GM19463 (cell line): ENCODE measurements at regions not wholly inside any gene's neighbourhood (a gene's known extent, or its start where the extent isn't known, plus 50 kb on each side); places are given as distances from the start of the nearest gene placed in this dataset.

Experiments
- ATAC-seq: cut with Tn5 transposase; IDR thresholded peaks from one replicate; pipeline ENCODE4 v1.9.1; 2021; ENCODE audit warnings: mild to moderate bottlenecking, moderate library complexity; ENCODE audit not compliant: unreplicated experiment

DNA sequence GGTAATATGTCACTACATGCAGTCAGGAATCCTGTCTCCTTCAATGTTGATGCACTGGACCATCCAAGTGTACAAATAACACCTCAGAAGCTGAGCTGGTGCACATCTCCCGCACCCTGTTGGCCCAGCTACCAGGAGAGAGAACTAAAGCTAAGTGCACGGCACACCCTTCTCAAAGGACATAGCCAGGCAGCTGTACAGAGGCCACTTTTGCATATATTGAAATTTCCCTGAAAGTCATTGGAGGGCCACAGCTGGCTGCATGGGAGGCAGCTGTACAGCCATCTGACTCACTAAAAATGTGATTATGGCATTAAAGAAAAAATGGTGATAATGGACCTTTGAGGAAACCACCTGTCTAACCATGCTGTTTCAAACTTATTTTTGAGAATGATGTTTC, 441.7 kb downstream of the CBLN2 start:
- no peak for ATAC-seq

DNA sequence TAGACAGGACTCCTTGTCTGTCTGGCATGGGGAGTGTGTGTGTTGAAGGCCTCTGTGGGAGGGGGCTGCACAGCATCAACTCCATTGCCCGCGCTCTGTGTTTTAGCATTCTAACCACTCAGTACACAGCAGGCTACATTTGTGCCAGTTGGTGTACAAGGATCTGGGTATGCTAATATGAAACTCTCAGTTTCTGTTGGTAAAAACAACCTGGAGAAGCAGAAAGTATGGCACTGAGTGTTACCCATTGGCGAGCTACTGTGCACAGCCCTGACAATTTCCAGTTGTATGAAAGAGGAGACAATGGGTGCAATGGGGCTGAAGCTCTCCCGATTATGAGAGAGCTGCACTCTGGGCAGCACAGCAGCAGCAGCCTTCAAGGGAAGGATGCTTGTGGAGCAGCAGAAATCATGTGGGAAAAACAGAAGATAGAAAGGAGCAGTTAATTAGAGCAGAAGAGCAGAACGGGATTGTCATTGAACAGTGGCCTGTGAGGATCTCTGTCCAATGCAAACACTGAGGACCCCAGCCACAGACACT, 443.6 kb downstream of the CBLN2 start:
- no peak for ATAC-seq

DNA sequence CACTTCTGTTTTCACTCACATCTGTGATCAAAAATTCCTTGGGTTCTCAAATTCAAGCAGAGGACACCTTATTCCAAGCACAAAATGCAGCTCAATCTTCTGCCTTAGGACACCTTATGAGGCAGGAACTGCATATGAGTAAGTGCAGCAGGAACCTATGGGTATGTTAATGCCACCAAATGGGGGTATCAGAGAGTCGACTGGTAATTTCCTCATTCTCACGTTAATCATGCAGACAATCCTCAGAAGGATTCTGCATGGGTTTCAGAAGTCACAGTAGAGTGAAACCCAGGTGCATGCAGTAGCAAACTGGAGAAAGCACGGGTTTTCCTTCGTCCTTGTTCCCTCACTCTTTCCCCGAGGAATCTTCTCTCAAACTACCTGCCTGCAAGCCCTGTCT, 452.8 kb downstream of the CBLN2 start:
- no peak for ATAC-seq

DNA sequence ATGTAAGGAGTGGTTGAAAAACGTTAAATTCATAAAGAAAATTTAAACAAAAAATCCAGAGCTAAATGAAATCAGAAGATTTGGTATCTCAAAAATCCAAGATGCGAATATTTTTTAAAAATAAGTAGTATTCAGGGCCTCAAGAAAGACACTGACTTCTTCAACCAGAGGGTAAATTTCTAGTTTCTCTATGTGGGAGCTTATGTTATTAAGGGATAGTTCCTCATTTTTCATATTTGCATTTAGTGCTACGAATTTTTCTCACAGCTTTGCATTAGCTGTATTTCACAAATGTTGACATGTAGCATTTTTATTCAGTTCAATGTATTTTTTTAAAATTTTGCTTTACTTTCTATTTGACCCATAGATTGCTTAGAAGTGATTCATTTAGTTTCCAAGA, 454.7 kb downstream of the CBLN2 start:
- no peak for ATAC-seq

DNA sequence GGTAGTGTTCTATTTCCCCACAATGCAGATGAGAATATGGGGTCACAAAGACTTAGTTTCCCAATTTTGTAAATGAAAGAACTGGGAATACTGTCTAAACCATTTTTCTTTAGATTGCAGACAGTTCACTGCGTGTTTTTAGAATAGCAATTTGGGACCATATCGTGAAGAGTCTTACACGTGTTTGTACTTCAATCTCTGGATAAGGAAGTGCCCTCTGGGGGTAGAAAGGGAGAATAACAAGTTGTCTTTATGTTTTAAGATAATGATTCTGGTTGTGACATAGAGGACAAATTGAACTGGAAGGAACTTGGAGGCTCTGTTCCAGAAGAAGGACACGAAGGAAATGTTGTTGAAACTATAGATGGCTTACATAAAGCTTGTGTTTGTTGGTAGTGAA, 457.7 kb downstream of the CBLN2 start:
- no peak for ATAC-seq

DNA sequence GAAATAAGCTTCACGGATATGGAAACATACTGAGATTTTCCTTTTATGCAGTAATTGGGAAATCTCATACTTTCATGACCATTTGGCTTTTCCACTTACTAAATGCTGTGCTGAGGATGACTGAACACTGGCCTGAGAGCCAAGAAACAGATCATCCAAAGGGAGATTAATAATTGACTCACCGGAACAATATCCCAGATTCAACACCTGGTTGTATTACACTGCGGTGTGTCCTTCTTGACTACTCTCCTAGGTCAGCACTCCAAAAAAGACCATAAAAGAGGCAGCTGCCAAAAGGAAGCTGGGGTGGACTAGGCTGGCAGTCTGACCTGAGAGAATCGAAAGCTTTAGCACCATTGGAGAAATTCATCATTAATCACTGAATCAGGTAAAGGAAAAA, 469.1 kb downstream of the CBLN2 start:
- no peak for ATAC-seq

DNA sequence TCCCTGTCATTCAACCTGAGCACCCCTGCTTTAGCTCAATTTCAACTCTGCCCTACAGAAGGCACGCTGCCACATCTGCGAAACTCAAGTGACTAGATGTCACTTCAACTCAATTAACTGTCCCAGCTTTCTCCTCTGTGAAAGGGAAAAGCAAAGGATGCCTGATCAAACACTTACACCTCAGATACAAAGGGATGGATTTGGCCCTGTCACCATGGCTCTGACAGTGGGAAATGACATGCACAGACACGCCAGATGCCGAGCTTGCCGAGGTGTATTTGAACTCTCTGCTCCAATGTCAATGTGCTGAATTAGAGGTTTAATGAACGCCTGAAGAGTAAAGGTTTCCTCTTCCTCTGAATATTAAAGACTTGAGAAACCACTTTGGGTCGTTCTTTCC, 481.1 kb downstream of the CBLN2 start:
- ATAC-seq = no peak

DNA sequence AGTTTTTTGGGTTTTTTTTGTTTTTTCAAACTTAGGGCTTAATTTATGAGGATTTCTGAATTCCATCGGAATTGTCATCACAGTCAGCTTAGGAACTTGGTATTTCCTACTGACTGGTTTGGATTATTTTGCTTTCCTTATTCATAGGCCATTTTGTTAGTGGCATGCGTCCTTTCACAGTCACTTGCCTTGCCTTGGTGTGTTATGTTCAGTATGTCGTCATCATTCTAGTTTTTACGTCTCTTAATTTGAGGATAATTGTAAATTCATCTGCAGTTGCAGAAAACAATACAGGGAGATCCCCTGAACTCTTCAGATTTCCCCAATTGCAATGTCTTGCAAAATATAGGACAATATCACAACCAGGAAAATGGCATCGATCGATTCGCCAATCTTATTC, 485.3 kb downstream of the CBLN2 start:
- ATAC-seq = no peak

DNA sequence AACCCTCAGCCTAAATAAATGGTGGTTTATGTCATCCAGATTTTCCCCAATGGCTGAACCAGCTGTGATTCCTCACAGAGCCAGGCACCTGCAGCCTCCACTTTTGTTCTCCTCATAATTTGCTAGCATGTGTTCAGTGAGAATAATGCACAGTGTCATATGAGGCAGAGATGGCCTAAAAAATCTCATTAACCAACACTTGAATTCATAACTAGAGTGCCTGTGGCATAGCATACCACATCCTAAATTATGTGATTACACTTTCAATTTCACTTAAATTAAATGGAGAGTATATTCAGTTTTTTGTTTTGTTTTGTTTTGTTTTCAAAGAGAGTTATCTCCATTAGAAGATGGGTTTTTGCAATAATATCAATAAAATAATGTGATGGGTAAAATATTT, 488.0 kb downstream of the CBLN2 start:
- no peak for ATAC-seq

DNA sequence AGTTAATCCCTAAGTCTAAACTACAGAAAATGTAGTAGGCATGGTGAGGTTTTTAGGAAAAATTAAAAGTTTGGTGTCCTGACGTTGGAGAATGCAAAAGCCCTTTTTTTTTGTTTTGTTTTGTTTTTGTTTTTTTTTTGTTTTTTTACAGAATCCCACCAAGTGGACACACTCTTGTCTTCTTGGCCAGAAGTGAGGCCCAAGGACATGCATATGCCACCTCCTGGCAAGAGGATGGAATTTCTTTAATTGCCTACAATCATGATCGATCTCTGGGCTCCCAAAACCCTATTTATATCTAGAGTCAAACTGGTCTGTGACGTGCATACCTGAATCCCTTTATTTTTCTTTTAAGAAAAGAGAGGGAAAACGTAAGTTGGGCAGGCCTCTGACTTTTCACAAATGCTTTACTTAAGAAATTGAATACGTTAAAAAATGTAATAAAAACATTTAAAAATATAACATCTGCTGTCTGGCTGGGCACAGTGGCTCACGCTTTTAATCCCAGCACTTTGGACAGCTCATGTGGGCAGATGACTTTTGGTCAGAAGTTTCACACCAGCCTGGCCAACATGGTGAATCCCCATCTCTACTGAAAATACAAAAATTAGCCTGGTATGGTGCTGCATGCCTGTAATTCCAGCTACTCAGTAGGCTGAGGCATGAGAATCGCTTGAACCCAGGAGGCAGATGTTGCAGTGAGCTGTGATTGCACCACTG, 502.7 kb downstream of the CBLN2 start:
- no peak for ATAC-seq

DNA sequence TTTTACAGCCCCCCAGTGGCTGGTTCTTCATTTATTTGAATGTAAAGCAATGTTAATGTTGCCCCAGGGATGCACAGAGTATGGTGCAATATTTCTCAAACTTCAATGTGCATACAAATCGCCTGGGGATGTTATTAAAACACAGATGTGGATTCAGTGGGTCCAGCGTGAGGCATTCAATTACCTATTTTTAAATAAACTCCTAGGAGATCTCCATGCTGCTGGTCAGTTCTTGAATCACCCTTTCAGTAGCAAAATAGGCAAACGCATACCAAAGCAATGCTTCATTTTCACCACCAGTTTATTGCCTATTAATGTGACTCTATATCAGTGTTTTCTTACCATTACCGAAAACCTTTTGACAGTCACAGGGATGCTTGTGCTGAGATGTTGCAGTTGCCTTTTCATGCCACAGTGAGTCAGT, 530.7 kb downstream of the CBLN2 start:
- ATAC-seq = no peak

DNA sequence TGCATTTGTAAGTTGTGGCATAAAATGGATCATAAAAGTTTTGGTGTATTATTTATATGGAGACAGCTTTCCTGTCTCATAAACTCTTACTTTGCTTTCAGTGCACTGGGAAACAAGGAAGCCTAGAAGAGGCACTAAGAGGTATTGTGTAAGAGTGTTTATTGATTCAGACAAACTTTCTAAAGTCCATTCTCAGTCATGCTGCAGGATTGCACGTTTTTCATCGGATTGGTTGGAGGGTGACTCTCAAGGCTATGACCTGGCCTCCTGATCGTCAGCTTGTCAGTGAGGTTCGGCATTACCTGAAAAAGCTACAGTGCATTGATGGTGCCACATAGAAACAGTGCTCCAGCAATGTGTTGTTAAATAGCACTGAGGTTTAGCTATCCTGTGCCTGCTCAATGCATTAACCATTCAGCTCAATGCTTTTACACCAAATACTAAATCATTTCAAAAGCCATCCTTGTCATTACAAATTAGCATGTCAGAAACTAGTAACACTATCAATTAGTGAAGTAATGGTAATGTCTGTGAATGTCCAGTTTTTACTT, 545.5 kb downstream of the CBLN2 start:
- no peak for ATAC-seq

DNA sequence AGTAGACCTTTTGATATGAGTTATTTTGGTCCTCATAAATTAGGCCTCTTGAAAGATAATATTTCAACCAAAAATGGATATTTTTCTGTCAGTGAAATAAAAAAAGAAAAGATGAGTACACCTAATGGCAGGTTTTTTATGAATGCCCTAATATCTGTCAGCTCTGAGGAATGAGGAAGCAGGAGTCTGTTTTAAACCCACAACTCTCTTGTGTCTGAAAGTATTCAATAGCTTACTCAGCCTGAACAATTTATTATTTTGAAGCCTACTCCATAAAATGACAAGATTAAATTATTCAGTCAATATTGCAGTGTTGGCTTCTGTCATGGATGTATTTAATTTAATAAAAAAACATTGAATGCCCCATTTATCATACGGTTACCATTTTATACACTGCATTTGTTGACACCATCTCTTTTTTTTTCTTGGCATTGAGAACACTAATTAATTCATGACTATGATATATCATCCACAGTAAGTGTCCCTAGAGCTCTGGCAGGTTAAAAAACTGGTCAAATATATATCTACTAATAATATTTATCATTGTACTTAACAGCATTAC, 548.2 kb downstream of the CBLN2 start:
- no peak for ATAC-seq

DNA sequence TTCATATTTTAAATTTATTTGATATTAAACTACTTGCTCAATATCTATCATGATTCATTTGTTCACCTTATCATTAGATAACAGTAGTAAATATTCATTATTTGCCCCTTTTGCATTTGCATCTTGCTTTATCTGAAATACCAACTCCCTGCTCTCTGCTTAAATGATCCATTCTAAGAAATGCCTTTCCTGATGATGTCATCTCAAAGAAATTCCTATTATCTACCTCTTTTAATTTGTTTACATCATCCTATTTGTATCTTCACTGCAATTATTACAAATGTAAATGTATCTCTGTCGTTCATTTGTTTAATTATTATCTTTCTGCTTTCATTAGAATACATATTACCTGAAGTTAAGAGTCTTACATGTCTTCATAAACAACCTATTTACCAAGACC, 549.9 kb downstream of the CBLN2 start:
- no peak for ATAC-seq

DNA sequence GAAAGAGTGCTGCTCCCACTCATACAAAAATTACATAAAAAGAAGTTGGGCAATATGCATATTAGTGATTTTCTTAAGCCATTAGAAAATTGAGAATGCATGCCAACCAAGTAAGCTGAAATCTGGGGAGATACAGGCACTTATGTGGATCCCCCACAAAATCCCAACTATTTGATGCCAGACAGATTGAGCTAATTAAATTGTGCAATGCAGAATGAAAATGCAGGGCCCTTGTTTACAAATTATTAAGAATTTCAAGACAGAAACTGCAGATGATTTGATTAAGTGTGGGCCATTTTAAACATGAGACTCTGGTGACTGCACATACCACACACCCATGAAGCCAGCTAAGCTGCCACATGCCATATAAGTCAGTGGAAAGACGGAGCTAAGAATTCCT, 554.5 kb downstream of the CBLN2 start:
- no peak for ATAC-seq

DNA sequence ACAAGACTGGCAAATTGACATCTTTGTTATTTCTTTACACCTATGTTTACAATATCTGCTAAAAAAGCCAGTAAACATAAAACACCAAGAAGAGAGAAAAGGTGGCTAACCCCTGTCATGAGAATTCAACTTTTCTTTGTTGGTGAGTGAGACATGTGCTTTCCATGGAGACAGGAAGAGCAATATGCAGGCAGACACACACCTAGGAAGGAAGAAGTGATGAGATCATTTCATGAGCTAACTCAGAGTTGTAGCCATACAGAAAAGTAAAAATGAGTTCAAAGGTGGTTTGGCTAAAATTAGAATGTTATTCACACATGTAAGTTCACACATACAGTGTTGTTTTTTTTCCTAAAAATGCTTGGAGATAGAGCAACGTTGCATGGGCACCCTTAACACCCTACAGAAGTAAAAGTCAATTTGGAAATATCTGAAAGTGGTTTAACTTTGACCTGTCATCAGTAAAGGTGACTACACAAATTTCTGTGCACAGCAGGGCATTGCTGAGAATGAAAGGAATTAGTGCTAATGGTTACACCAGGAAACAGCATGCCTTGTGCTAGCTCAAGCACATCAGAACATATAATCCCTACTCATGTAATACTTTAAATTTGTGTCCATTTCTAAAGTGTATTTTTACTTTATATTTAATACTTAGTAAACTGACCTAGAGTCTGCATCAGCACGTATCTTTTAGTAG, 557.6 kb downstream of the CBLN2 start:
- no peak for ATAC-seq

DNA sequence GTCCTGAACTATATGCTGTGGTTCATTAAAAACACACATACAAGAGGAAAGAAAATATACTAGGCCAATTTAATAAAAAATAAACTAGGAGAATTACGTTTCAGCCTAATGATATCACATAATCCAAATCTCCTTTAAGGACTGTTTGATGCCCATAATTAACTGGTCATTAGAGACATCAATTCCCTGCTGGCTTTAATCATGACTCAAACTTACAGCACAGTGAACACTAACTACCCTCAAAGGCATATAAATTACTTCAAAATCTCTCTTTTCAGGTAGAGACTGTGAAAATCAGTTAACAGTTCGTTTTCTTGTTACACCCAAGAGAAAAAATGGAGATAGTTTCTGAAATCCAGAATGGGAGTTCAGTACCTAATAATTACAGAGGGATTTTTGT, 567.4 kb downstream of the CBLN2 start:
- no peak for ATAC-seq

DNA sequence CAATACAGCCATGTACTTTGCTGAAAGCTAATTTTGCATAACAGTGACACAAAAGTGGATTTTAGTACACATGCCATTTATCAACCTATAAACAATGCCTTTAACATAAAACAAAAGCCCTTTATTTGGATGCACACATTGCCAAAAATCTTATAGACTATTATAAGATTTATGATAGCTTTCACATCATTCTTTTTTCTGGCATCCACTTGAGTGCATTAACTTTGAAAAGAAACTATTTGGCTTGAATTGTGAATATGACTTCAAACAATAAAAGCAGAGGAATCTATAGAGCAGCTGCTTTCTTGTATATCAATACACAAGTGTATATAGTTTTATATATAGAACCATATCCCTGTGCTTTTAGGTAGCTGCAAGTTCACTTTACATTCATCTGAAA, 577.4 kb downstream of the CBLN2 start:
- ATAC-seq = no peak

DNA sequence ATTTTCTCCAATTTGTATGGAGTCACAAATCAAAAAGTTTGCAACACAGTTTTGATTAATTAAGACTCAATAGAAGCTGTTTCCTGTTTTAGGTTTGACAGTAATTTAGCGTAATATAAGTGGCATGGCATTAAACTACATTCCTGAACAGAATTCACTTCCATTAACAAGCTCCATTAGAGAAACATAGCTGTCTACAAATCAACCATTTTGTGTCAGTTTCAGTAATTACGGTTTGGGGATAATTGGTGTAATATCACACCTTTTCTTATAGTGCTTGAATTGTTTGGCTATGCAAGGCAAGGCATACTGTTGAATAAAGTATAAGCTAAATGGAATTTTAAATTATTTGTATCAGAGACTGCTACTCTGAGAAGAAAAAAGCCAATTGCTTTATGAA, 585.5 kb downstream of the CBLN2 start:
- ATAC-seq = no peak

DNA sequence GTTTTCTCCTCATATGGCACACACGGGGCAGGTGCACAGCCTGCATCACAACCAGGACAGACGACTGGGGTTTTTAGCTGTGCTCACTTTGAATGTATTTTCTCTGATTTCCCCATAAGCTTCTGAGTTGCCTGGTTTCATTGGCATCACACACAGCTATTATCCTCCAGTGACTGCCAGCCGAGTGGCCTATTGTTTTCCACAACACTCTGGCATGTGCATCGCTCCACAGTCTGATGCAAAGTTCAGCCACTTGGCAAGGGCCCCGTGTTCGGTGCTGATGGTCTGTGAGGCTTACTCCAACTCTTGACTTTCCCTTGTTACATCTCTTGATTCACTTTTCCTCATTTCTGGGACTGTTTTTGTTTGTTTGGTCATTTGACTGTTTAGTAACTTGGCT, 593.1 kb downstream of the CBLN2 start:
- ATAC-seq = no peak

DNA sequence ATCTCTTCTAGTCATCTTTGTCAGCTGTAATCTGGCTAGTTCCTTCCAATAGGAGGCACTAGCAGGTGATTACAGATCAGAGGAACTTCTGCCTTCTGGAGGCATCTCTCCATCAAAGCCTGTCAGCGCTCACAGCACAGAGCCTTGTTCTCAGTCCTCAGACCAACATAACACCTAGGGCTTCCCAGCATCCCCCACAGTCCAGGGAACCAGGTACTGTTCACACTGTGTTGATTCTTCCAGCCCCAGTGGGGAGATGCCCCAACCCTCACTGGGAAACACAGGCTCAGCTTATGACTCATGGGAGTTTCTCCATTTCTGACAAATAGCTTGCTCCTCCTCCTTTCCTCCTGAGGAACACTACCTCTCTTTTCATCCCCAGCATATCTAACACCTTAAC, 601.7 kb downstream of the CBLN2 start:
- ATAC-seq = no peak

DNA sequence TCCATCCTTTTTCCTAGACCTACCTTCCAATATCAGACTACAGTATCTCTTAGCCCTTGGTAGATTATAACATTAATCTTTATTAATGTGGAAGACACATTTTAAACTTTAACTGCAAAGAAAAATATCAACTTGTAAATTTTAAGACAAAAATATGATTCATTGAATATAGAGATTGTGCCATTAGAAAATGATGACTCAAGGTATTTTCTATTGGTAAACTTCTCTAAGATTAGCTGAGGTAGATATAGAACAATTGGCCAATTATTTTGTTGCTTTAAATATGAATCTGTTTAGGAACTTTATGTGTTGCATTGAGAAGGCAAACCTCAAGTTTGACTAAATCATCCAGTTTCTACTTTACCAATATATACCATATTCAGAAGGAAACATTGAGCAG, 604.7 kb downstream of the CBLN2 start:
- ATAC-seq = no peak
